H1 (cell line): ENCODE measurements at regions not wholly inside any gene's neighbourhood (a gene's known extent, or its start where the extent isn't known, plus 50 kb on each side); places are given as distances from the start of the nearest gene placed in this dataset.

ENCODE experiments used
- CBX5 ChIP-seq: fragments of 300-800, 300-1000 bp; sonication (generic); IDR thresholded peaks from 2 replicates; pipeline ENCODE4 v1.7.1; 2016; ENCODE audit warnings: antibody characterized with exemption, low read length, low read depth
- EZH2 ChIP-seq: fragments of 200-600 bp; sonication (generic); IDR thresholded peaks from 2 replicates; pipeline ENCODE4 v1.7.1; 2012; ENCODE audit warnings: low read depth, mild to moderate bottlenecking, moderate library complexity, low read length, inconsistent platforms; ENCODE audit not compliant: severe bottlenecking
- NRF1 ChIP-seq: IDR thresholded peaks from 2 replicates; pipeline ENCODE4 v1.6.1; 2011; ENCODE audit warnings: mild to moderate bottlenecking, low read depth, low read length, improper control_type of control experiment
- POLR2A ChIP-seq, 2 experiments: IDR thresholded peaks; 1 replicate in 1 of 2; 2 replicates in 1 of 2; pipeline ENCODE4 v1.6.1; 2011; ENCODE audit warnings: low read depth in 2 of 2, low read length in 2 of 2, mild to moderate bottlenecking in 2 of 2; ENCODE audit errors: control extremely low read depth in 1 of 2
- RAD21 ChIP-seq, 2 experiments: IDR thresholded peaks in 1 of 2; conservative IDR thresholded peaks in 1 of 2; 2 replicates each; pipeline ENCODE4 v1.6.1; 2011; ENCODE audit warnings: low read depth in 2 of 2, low read length in 2 of 2, improper control_type of control experiment in 1 of 2, inconsistent platforms in 1 of 2, mild to moderate bottlenecking in 1 of 2, moderate library complexity in 1 of 2
- RFX5 ChIP-seq: IDR thresholded peaks from 2 replicates; pipeline ENCODE4 v1.6.1; 2011; ENCODE audit warnings: low read depth, low read length, improper control_type of control experiment, borderline replicate concordance
- TAF7 ChIP-seq: optimal IDR thresholded peaks from 2 replicates; pipeline ENCODE3; 2011; ENCODE audit warnings: low read depth, mild to moderate bottlenecking, inconsistent platforms, low read length, moderate library complexity, borderline replicate concordance
- TEAD4 ChIP-seq: IDR thresholded peaks from 2 replicates; pipeline ENCODE4 v1.6.1; 2012; ENCODE audit warnings: low read depth, low read length, inconsistent platforms, mixed read lengths
- TF ChIP-seq, protein P1 (sequence below), 3 experiments: IDR thresholded peaks; 1 replicate in 2 of 3; 2 replicates in 1 of 3; pipeline versions ENCODE4 v1.5.1 to v1.6.1; 2011; ENCODE audit warnings: low read length in 3 of 3, mild to moderate bottlenecking in 3 of 3, inconsistent platforms in 2 of 3, low read depth in 1 of 3, moderate library complexity in 1 of 3; ENCODE audit not compliant: insufficient read depth in 1 of 3; ENCODE audit errors: control extremely low read depth in 1 of 3

DNA sequence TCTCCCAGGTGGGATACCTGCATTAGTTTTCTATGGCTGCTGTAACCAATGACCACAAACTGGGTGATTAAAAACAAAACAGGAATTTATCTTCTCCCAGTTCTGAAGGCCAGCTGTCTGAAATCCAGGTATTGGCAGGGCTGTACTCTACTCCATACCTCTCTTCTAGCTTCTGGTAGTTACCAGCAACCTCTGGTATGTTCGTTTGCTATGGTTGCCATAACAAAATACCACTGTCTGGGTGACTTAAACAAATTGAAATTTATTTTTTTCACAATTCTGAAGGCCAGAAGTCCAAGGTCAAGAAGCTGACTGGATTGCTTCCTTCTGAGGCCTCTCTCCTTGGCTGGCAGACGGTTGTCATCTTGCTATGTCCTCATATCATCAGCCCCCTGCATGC lies 642.1 kb upstream of the TENM3 start:
- TF ChIP-seq POLR2A (IDR thresholded peaks at IDR 0.05; ENCODE audit: control extremely low read depth in 1 of 2, low read depth in 2 of 2, low read length in 2 of 2) (no peak), TAF7 (no peak), CBX5 (no peak), TEAD4 (no peak), EZH2 (no peak), RFX5 (no peak), RAD21 (IDR thresholded peaks at IDR 0.05 in 1 of 2, conservative IDR thresholded peaks at IDR 0.05 in 1 of 2; ENCODE audit: low read depth in 2 of 2, low read length in 2 of 2) (no peak), NRF1 (no peak)
- TF ChIP-seq, protein P1, sequence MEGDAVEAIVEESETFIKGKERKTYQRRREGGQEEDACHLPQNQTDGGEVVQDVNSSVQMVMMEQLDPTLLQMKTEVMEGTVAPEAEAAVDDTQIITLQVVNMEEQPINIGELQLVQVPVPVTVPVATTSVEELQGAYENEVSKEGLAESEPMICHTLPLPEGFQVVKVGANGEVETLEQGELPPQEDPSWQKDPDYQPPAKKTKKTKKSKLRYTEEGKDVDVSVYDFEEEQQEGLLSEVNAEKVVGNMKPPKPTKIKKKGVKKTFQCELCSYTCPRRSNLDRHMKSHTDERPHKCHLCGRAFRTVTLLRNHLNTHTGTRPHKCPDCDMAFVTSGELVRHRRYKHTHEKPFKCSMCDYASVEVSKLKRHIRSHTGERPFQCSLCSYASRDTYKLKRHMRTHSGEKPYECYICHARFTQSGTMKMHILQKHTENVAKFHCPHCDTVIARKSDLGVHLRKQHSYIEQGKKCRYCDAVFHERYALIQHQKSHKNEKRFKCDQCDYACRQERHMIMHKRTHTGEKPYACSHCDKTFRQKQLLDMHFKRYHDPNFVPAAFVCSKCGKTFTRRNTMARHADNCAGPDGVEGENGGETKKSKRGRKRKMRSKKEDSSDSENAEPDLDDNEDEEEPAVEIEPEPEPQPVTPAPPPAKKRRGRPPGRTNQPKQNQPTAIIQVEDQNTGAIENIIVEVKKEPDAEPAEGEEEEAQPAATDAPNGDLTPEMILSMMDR (IDR thresholded peaks at IDR 0.05; ENCODE audit: control extremely low read depth in 1 of 3, insufficient read depth in 1 of 3, low read depth in 1 of 3, low read length in 3 of 3): no peak
